ENCODE measurements at regions not wholly inside any gene's neighbourhood (a gene's known extent, or its start where the extent isn't known, plus 50 kb on each side); places are given as distances from the start of the nearest gene placed in this dataset.
"Not testable (repeated sequence)": the region's sequence is repeated elsewhere in the genome, so short reads cannot be mapped to it uniquely, and the experiment has no call there.

DNA sequence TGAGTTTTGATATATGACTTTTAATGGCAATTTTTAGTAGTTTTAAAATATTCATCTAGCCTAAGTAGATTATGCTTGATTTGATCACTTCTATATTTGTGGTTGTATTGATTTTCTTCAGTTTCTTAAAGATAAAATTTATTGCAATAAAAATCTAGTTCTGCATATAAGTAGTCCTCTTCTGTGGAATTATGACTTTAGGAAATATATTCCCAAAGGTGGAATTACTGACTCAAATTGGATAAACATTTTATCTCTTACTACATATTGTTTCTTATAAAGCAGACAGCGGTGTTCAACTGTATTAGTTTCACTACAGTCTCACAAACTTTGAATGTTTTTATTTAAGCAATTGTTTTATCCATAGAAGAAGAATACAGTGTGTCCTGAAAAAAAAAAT is 883.0 kb upstream of the SEMA6A start:
- DNase-seq = no peak

DNA sequence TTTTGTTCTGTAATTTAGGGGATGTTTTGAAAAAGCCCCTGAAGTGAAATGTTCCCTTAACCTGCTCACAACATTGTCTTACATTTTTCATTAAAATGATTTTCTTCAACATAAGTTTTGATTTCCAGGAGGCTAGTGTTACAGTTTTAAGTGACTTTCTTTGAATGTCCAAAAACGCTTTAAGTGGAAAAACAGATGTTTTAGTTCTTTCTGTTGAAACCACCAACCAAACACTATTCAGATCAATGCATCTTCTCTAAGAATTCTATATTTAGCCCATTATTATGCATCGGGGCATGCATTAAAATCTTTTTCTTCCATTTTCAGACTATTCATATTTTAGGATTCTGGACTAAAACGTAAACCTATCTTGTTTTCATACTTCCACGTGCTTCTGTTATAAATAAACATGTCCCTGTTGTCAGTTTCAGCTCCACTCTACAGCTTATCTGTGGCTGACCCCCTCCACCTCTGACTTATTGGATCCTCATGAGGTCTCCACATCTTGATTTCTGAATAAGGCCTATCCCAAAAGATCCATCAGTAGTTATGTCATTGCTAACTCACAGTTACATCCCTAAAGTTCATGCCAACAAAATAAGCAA is 882.3 kb upstream of the SEMA6A start:
- DNase-seq = no peak

- no peak for DNase-seq
These were observed 880.9 kb upstream of the SEMA6A start for GRCh38 chr5:117455236-117456233.

DNA sequence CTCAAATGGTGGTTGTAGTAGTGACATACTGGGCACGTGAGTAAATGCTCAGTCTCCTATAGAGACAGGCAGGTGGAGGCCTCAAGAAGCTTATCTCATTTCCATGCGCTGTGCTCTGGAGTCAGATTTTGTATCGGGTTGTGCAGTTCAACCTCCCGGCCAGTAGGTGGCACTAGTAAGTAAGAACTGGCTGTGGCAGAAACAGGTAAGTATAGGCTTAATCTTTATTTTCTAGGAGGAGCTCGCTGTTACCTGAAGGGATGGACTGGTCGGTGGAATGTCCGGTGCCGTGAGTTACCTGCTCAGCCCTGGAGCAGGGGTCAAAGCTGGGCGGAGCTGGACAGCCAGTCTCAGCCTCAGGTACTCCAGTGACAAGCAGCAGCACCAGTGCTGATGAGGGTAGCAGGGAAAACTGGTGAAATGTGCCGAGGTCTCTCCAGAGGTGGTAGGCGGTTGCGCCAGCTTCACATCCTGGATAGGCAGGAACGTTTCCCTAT is 880.1 kb upstream of the SEMA6A start:
- peak; percentile 6 to 26 for DNase-seq

DNA sequence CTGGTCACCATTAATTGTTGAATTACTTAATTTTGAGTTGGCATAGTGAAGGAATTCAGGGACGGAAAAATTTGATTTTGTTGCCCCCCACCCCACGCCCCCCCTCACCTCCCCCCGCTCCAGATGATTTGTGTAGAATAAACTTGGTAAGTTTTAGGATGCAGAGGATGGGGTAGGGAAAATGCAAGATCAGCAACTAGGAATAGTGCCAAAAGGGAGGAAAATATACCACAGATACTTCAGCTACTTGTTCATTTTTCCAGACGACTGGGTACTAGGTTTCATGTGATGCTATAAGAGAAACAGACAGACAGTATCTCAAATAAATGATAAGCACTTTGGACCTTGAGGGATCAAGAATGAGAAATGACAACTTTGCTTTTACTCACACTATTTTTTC is 862.2 kb upstream of the SEMA6A start:
- no peak for DNase-seq

GRCh38 chr5:117435203-117435602 is 860.6 kb upstream of the SEMA6A start:
- DNase-seq = no peak

GRCh38 chr5:117434254-117434653 is 859.6 kb upstream of the SEMA6A start:
- DNase-seq = no peak

DNA sequence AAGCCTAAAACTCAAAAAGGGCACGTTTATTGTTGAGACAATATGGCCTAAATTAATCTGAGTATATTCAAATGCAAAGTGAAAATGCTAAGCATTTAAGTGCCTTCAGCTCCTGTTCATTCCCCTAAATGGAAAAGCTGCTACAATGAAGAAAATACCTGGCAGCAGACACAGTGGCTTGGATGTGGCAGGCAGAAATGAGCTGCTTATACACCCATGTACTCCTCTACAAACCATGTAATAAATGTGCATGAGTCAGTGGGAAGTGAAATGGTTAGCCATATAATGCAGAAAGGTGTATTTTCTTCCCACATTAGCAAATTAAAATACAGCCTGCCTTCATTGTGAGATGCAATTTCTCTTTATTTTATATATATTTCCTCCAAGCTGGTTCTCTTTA is 859.2 kb upstream of the SEMA6A start:
- DNase-seq = no peak

GRCh38 chr5:117431091-117431490 is 856.5 kb upstream of the SEMA6A start:
- DNase-seq = no peak

- DNase-seq = no peak
These were observed 850.5 kb upstream of the SEMA6A start for GRCh38 chr5:117425163-117425562.

DNA sequence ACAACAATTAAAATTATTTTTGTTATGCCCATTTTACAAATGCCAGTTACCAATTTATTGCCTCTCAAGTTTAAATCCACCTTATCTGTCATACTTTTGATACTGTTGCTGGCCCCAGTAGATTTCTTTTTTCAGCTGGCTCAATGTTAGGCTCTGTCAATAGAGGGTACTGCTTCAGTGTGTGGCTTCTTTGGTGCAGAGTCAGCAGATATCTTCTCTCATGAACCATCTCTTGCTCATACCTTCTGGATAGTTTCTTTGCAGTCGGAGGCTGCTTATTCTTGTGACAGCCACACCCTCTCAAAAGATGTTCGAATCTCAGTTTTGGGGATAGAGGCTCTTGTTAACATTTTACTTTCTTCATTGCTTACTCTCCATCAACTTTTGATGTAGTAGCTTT is 849.9 kb upstream of the SEMA6A start:
- DNase-seq = no peak

DNA sequence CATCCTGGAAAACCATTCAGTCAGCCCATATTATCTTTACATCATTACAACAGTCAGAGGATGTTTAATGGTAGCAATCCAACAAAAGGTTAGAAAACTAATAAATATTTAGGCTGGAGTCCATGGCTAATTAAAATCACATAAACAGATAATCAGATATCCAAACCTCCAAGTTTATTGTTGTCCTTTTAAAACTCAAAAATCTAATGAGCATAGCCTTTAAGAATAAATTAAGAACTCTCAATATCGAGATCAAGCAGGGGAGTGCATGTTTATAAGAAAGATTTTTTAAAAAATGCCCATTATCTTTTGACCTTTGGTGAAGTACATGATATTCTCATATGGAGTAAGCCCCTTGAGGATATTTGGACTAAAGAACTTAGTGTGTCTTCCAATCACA is 842.9 kb upstream of the SEMA6A start:
- no peak for DNase-seq

DNA sequence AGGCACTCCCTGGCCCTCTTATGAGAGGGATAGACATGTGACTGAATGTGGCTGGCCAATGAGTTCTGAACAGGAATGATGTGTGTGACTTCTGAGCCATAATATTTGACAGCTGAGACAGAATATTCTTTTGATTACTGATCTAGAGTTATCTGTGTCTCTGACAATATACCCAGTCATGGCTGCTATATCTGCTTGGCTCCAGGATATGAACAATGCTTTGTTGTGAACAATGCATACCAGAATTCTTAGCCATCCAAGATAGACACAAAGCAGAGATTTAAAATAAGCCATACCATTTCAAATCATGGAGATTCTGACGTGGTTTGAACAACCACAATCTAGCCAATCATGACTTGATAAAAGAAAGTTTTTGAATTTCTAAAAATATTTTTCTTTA is 840.3 kb upstream of the SEMA6A start:
- no peak for DNase-seq

DNA sequence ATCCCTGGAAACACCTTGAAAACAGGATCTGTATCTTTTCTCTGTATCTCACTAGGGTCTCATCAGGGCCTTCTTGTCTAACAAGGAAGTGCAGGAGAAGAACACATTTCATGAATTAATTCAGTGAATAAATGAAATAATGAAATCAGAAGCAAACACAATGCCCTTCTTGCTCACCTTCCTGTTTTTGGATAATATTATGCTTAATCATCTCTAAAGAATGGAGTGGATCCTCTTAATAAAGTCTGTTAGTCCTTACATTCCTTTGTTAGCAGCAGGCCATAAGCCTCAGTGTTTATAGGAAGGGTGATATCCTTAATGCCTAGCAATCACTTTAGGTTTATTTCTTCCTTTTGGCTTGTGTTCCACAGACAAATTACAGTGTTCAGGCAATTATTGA is 837.1 kb upstream of the SEMA6A start:
- DNase-seq = no peak

DNA sequence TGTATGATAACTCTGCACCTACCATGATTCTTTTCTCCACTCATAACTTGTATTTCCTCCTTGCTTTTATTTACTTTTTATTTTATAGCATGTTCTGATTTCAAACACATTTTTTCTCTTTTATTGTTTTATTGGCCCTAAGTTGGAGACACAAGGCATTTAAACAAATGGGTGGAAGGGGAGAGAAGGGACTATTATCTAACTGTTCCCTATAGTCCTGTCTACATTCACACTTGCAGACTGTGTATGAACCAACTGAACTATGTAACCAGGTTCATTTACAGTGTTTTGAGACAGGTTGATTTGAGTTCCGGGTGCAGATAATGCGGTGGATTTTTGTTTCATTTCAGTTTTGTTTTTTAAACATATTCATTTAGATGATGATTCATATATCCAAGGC is 830.6 kb upstream of the SEMA6A start:
- no peak for DNase-seq

GRCh38 chr5:117394506-117395157 is 820.0 kb upstream of the SEMA6A start:
- DNase-seq = no peak

GRCh38 chr5:117393125-117393524 is 818.5 kb upstream of the SEMA6A start:
- no peak for DNase-seq

- no peak for DNase-seq
These were observed 805.7 kb upstream of the SEMA6A start for GRCh38 chr5:117380316-117380715.

DNA sequence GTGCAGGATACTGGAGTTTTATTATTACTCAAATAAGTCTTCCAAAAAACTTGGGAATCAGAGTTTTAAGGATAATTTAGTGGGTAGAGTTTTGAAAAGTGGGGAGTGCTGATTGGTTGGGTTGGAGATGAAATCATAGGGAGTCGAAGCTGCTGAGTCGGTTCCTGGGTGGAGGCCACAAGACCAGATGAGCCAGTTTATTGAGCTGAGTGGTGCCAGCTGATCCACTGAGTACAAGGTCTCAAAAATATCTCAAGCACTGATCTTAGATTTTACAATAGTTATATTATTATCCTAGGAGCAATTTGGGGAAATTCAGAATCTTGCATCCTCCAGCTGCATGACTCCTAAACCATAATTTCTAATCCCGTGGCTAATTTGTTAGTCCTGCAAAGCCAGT is 804.9 kb upstream of the SEMA6A start:
- DNase-seq = no peak

GRCh38 chr5:117376748-117377147 is 802.1 kb upstream of the SEMA6A start:
- no peak for DNase-seq

DNA sequence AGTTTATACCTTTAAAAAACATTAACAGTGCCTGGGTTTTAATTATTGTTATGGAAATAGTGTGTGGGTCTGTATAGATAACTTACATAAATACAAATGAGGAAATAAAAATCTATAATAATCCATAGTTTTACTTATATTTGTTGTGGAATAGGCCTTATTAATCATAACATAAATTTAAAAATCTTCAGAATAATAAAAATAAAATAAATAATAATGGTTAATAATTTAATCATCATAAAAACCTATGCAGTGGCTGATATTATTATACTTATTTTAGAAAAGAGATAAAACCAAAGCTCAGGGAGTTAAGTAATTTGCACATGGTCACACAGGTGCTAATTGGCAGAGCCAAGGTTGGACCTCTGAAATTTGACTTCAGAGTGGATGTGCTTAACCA is 785.3 kb upstream of the SEMA6A start:
- no peak for DNase-seq

- DNase-seq = no peak
These were observed 783.3 kb upstream of the SEMA6A start for GRCh38 chr5:117357886-117358285.

- no peak for DNase-seq
These were observed 772.7 kb upstream of the SEMA6A start for GRCh38 chr5:117347280-117347679.

GRCh38 chr5:117343726-117344125 is 769.1 kb upstream of the SEMA6A start:
- not testable (repeated sequence) for DNase-seq
